Activated naive CD8-positive, alpha-beta T cell treated with anti-CD3 and anti-CD28 coated beads, Interleukin-2, amount 50 U/mL, for 24 hours (primary cell): ENCODE measurements at regions not wholly inside any gene's neighbourhood (a gene's known extent, or its start where the extent isn't known, plus 50 kb on each side); places are given as distances from the start of the nearest gene placed in this dataset.

Experiments
- ATAC-seq: fragments of 150-1000 bp; cut with Tn5 transposase; one replicate; pipeline ENCODE4 v1.10.0; 2021
- DNase-seq: peaks from one replicate; pipeline ENCODE4 v3.0.0; 2021
- H3K27ac Mint-ChIP-seq: one replicate; pipeline ENCODE4 v1.8.0; 2021; ENCODE audit warnings: mild to moderate bottlenecking, mixed read lengths
- H3K27me3 Mint-ChIP-seq: one replicate; pipeline ENCODE4 v1.8.0; 2021; ENCODE audit warnings: mixed read lengths
- H3K36me3 Mint-ChIP-seq: one replicate; pipeline ENCODE4 v1.8.0; 2021; ENCODE audit warnings: low read depth, mixed read lengths
- H3K4me1 Mint-ChIP-seq: one replicate; pipeline ENCODE4 v1.8.0; 2021; ENCODE audit warnings: mixed read lengths
- H3K4me3 Mint-ChIP-seq: one replicate; pipeline ENCODE4 v1.8.0; 2021; ENCODE audit warnings: mild to moderate bottlenecking, moderate library complexity, mixed read lengths
- H3K9me3 Mint-ChIP-seq: one replicate; pipeline ENCODE4 v1.8.0; 2021; ENCODE audit warnings: mixed read lengths

DNA sequence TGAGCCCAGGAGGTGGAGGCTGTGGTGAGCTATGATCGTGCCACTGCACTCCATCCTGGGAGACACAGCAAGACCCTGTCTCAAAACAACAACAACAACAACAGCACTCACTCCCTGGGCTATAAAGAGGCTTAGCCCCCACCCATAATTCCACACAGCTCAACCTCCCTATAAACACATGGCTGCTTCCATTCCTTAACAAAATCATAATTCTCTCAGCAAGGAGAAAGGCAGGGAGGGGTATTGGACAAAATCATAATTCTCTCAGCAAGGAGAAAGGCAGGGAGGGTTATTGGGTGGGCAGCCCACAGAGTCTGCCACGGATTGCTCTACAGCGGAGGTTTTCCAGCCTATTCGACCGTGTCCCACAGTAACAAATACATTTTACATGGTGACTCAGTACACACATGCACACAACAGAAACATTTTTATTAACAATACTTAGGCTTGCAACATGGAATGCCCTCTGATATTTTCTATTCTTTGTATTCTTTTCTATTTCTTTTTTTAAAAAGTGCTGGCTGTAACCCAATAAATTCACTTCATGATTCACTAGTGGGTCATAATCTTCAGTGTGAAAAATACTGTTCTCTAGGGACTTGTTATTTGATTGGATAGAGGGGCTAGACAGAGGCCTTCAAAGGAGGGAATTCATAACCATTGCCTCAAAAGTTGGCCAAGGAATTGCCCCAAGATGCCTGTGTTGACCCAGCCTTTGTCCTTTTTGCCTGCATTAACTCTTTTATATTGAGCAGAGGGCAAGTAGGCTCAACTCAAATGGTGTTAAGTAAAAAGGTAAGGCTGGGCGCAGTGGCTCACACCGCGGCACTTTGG is 50.6 kb upstream of the ZMYND8 start:
- H3K36me3 Mint-ChIP-seq, result no peaks in the 10 kb centered on the region
- H3K27ac Mint-ChIP-seq, result no peak overlapping the region
- peaks cover 10% of the 10 kb centered on the region for H3K4me1 Mint-ChIP-seq
- ATAC-seq (no peak), DNase-seq (no peak)
- no peaks in the 10 kb centered on the region for H3K27me3 Mint-ChIP-seq
- H3K4me3 Mint-ChIP-seq, result no peak overlapping the region
- no peaks in the 10 kb centered on the region for H3K9me3 Mint-ChIP-seq

DNA sequence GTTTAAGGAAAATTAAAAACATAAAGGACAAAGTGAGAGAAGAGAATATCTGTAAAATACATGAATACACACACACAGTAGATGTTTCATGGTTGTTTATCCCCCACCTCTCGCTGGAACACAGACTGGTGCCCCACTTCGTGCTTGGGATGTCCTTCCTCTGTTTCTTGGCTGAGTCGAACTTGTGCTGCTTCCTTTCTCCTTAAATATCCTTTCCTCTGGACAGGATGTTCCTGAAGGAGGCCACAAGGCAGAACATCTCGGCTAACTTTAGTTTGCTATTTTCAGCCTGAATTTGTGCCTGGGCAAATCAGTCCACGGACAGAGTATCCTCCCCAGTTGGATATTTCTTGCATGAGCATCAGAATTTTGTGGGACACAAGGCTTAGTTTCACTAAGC is 54.7 kb upstream of the ZMYND8 start:
- Mint-ChIP-seq H3K27me3 (no peaks in the 10 kb centered on the region), H3K36me3 (no peaks in the 10 kb centered on the region), H3K9me3 (no peaks in the 10 kb centered on the region), H3K27ac (peak overlapping the region; percentile 57), H3K4me3 (no peak overlapping the region), H3K4me1 (peaks cover 37% of the 10 kb centered on the region)
- DNase-seq (no peak), ATAC-seq (no peak)

DNA sequence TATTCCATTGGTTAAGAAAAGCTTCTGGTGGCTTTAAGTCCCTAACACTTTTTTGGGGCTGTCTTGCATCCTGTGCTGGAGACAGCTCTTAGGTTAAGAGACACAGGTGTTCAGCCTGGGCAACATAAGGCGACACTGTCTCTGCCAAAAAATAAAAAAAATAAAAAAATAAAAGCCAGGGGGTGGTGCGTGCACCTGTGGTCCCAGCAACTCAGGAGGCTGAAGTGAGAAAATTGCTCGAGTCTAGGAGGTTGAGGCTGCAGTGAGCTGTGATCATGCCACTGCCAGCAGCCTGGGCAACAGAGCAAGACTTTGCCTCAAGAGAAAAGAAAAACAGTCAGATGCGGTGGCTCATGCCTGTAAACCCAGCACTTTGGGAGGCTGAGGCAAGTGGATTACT is 55.6 kb upstream of the ZMYND8 start:
- H3K36me3 Mint-ChIP-seq, result no peaks in the 10 kb centered on the region
- no peaks in the 10 kb centered on the region for H3K9me3 Mint-ChIP-seq
- H3K27me3 Mint-ChIP-seq, result no peaks in the 10 kb centered on the region
- ATAC-seq, result peak; percentile 11
- H3K4me3 Mint-ChIP-seq, result no peak overlapping the region
- peak overlapping the region; percentile 85 for H3K27ac Mint-ChIP-seq
- no peak for DNase-seq
- peaks cover 44% of the 10 kb centered on the region for H3K4me1 Mint-ChIP-seq

GRCh38 chr20:47413189-47413588 is 56.7 kb upstream of the ZMYND8 start:
- no peaks in the 10 kb centered on the region for H3K36me3 Mint-ChIP-seq
- DNase-seq, result no peak
- no peaks in the 10 kb centered on the region for H3K9me3 Mint-ChIP-seq
- no peaks in the 10 kb centered on the region for H3K27me3 Mint-ChIP-seq
- ATAC-seq, result no peak
- H3K4me1 Mint-ChIP-seq, result peaks cover 51% of the 10 kb centered on the region
- H3K4me3 Mint-ChIP-seq, result no peak overlapping the region
- H3K27ac Mint-ChIP-seq, result peak overlapping the region; percentile 85

- ATAC-seq (no peak), DNase-seq (no peak)
- no peak overlapping the region for H3K4me3 Mint-ChIP-seq
- no peaks in the 10 kb centered on the region for H3K9me3 Mint-ChIP-seq
- peaks cover 40% of the 10 kb centered on the region for H3K4me1 Mint-ChIP-seq
- H3K36me3 Mint-ChIP-seq, result no peaks in the 10 kb centered on the region
- H3K27ac Mint-ChIP-seq, result no peak overlapping the region
- H3K27me3 Mint-ChIP-seq, result no peaks in the 10 kb centered on the region
These were observed 61.0 kb upstream of the ZMYND8 start for GRCh38 chr20:47417245-47418068.

DNA sequence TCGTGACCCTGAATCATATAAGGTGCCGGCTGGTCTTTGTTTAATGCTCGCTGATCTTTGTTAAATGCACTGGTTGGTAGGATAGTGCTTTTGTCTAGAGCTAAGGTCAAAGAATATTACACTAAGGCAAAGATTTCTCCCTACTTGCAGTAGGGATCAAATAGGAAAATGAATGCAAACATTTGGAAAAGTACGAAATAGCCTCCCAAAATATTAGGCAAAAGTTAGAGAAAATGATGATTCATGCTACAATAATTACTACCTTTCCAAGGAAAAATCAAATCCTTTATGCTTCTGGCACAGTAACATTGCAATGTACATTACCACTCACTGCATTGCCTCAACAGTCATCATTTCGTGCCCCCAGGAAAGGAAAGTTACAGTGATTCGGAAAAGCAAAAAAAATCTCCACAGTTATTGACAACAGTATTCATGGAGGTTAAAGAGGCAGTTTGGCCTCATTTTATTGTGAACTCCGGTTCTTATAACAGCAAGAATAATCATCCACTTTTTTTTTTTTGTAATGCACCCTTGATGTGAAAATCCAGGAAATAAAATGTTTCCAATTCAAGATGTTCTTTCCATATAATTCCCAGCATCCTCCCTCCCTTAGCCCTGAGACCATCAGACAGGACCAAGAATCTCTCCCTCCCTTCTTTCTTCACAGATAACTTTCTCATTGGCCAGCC is 61.7 kb upstream of the ZMYND8 start:
- H3K36me3 Mint-ChIP-seq, result no peaks in the 10 kb centered on the region
- no peak overlapping the region for H3K27ac Mint-ChIP-seq
- ATAC-seq, result no peak
- DNase-seq, result no peak
- no peaks in the 10 kb centered on the region for H3K9me3 Mint-ChIP-seq
- H3K4me3 Mint-ChIP-seq, result no peak overlapping the region
- no peaks in the 10 kb centered on the region for H3K27me3 Mint-ChIP-seq
- H3K4me1 Mint-ChIP-seq, result peaks cover 33% of the 10 kb centered on the region

DNA sequence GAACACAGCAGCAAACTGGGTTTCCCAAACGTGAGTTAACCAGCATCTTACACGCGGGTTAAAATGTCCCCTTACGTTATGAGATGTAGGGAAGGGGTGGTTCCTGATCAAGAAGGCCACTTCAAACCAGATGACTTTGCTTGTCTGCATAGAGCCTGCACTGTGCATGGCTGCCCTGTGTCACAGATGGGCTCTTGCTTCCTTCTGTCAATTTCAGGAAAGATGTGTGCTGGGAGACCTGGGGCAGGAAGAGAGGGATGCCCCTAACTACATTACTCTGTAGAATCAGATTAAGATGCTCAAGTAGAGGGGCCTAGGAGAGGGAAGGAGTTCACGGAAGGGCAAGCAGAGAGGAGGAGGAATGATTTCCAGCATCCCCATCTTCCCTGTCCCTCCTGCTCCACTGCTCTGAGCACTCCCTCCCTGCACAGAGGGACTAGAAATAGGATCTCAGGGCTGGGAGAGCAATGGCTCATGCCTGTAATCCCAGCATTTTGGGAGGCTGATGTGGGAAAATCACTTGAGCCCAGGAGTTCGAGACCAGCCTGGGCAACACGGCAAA is 63.5 kb upstream of the ZMYND8 start:
- ATAC-seq (no peak), DNase-seq (no peak)
- H3K36me3 Mint-ChIP-seq, result no peaks in the 10 kb centered on the region
- H3K27me3 Mint-ChIP-seq, result no peaks in the 10 kb centered on the region
- H3K9me3 Mint-ChIP-seq, result no peaks in the 10 kb centered on the region
- peak overlapping the region; percentile 27 for H3K27ac Mint-ChIP-seq
- peaks cover 25% of the 10 kb centered on the region for H3K4me1 Mint-ChIP-seq
- H3K4me3 Mint-ChIP-seq, result no peak overlapping the region

DNA sequence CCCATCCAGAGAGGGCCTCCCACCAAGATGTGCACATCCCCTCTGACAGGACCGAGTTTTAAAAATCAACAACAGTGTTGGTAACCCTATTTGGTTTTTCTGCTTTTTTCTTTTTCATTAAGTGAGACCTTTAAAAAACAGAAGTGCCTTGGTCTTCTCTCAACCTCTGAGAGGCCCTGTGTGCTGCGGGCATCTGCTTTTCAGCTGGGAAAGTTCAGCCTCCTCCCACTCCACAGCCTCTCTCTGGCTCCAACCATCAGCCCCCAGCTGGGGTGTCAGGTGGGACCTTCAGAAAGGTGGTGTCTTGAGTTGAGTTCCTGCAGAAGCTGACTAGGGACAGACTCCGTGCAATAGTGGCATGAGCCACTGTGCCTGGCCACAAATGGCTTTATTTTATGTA is 64.6 kb upstream of the ZMYND8 start:
- H3K27me3 Mint-ChIP-seq, result no peaks in the 10 kb centered on the region
- H3K9me3 Mint-ChIP-seq, result no peaks in the 10 kb centered on the region
- DNase-seq, result no peak
- ATAC-seq, result no peak
- H3K36me3 Mint-ChIP-seq, result no peaks in the 10 kb centered on the region
- H3K4me3 Mint-ChIP-seq, result no peak overlapping the region
- H3K4me1 Mint-ChIP-seq, result peaks cover 16% of the 10 kb centered on the region
- H3K27ac Mint-ChIP-seq, result no peak overlapping the region

DNA sequence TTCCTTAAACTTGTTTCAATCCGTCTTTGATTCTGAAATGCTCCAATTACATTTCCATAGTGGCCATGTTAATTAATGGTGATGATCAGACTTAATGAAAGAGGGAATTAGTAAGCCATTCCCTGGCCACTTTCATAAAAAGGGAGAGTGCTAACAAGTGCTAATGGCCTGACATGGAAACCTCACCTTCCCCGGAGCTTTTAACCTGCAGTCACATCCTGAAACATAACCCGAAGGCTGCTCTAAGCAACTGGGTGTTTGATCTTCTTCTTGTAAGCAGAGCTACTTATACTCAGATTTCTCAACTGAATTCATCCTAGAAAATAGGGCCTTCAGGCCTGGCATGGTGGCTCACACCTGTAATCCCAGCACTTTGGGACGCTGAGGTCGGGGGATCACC is 67.1 kb upstream of the ZMYND8 start:
- Mint-ChIP-seq H3K9me3 (peaks cover 10% of the 10 kb centered on the region), H3K36me3 (peaks cover 7% of the 10 kb centered on the region), H3K4me1 (no peaks in the 10 kb centered on the region), H3K4me3 (no peak overlapping the region), H3K27me3 (no peaks in the 10 kb centered on the region), H3K27ac (no peak overlapping the region)
- DNase-seq (no peak), ATAC-seq (no peak)

DNA sequence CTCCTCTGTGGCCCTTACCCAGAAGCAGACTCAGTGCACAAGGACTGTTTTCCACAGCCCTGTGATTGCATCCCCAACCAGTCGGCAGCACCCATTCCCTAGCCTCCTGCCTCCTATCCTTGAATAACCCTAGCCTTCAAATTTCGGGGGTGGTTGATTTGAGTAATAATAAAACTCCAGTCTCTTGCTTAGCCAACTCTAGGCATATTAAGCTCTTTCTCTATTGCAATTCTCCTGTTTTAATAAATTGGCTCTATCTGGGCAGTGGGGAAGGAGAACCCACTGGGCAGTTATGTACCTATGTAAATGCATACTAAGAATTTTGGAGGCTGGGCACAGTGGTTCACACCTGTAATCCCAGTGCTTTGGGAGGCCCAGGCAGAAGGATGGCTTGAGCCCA is 70.6 kb upstream of the ZMYND8 start:
- Mint-ChIP-seq H3K27ac (no peak overlapping the region), H3K36me3 (peaks cover 7% of the 10 kb centered on the region), H3K4me1 (no peaks in the 10 kb centered on the region), H3K4me3 (no peak overlapping the region), H3K27me3 (no peaks in the 10 kb centered on the region), H3K9me3 (peaks cover 14% of the 10 kb centered on the region)
- ATAC-seq, result no peak
- DNase-seq, result no peak

DNA sequence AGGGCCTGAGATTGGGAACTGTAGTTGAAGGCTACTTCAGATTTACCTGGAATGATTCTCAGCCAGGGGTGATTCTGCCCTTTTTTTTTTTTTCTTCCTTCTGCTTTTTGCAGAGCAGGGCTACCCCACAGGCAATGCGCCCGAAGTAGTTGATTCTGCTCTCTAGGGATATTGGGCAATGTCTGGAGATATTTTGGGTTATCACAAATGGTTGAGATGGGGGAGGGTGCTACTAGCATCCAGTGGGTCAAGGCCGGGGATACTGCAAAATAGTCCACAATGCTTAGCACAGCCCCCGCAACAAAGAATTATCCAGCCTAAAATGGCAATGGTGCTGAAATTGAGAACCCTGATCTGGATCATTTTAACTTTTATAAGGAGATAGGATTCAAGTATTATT is 71.2 kb upstream of the ZMYND8 start:
- ATAC-seq (no peak), DNase-seq (no peak)
- Mint-ChIP-seq H3K9me3 (peaks cover 14% of the 10 kb centered on the region), H3K27ac (no peak overlapping the region), H3K4me1 (no peaks in the 10 kb centered on the region), H3K27me3 (no peaks in the 10 kb centered on the region), H3K36me3 (peaks cover 7% of the 10 kb centered on the region), H3K4me3 (no peak overlapping the region)

- Mint-ChIP-seq H3K9me3 (peaks cover 14% of the 10 kb centered on the region), H3K4me3 (no peak overlapping the region), H3K4me1 (no peaks in the 10 kb centered on the region), H3K36me3 (peaks cover 7% of the 10 kb centered on the region), H3K27ac (no peak overlapping the region), H3K27me3 (no peaks in the 10 kb centered on the region)
- ATAC-seq, result no peak
- DNase-seq, result no peak
These were observed 71.7 kb upstream of the ZMYND8 start for GRCh38 chr20:47428164-47428563.

GRCh38 chr20:47428851-47429336 is 72.4 kb upstream of the ZMYND8 start:
- ATAC-seq (no peak), DNase-seq (no peak)
- Mint-ChIP-seq H3K27ac (no peak overlapping the region), H3K9me3 (peaks cover 14% of the 10 kb centered on the region), H3K4me1 (no peaks in the 10 kb centered on the region), H3K4me3 (no peak overlapping the region), H3K27me3 (no peaks in the 10 kb centered on the region), H3K36me3 (peaks cover 7% of the 10 kb centered on the region)

- no peak for DNase-seq
- H3K4me3 Mint-ChIP-seq, result no peak overlapping the region
- H3K4me1 Mint-ChIP-seq, result no peaks in the 10 kb centered on the region
- no peaks in the 10 kb centered on the region for H3K27me3 Mint-ChIP-seq
- peaks cover 7% of the 10 kb centered on the region for H3K36me3 Mint-ChIP-seq
- H3K9me3 Mint-ChIP-seq, result peaks cover 14% of the 10 kb centered on the region
- no peak overlapping the region for H3K27ac Mint-ChIP-seq
- no peak for ATAC-seq
These were observed 72.3 kb upstream of the NCOA3 start for GRCh38 chr20:47429409-47429808.
